ENCODE measurements at regions not wholly inside any gene's neighbourhood (a gene's known extent, or its start where the extent isn't known, plus 50 kb on each side); places are given as distances from the start of the nearest gene placed in this dataset.

DNA sequence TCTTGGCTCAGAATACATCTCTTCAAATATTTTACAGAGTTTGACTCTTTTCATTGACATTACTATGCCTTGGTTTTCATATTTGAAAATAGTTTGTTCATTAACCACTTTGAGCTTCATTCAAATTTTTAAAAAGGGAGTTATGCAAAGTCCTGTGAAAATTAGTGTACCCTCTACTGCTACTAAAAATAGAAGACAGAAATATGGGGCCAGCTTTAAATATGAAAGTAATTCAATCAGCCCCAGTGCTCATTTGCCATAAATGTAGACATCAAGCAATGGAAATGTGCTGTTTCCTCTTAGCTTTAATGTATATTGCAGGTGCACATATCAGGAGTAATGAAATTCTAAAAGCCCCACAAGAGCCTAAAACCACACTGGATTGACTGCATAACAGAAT lies 218.7 kb downstream of the SPATA18 start:
- TF ChIP-seq, protein P1, sequence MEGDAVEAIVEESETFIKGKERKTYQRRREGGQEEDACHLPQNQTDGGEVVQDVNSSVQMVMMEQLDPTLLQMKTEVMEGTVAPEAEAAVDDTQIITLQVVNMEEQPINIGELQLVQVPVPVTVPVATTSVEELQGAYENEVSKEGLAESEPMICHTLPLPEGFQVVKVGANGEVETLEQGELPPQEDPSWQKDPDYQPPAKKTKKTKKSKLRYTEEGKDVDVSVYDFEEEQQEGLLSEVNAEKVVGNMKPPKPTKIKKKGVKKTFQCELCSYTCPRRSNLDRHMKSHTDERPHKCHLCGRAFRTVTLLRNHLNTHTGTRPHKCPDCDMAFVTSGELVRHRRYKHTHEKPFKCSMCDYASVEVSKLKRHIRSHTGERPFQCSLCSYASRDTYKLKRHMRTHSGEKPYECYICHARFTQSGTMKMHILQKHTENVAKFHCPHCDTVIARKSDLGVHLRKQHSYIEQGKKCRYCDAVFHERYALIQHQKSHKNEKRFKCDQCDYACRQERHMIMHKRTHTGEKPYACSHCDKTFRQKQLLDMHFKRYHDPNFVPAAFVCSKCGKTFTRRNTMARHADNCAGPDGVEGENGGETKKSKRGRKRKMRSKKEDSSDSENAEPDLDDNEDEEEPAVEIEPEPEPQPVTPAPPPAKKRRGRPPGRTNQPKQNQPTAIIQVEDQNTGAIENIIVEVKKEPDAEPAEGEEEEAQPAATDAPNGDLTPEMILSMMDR (IDR thresholded peaks at IDR 0.05), result no peak
- TF ChIP-seq POLR2AphosphoS5 (IDR thresholded peaks at IDR 0.05; ENCODE audit: insufficient read depth in 1 of 2, low read depth in 1 of 2), result no peak
